Liver (tissue), 8 donors: ENCODE measurements at regions not wholly inside any gene's neighbourhood (a gene's known extent, or its start where the extent isn't known, plus 50 kb on each side); places are given as distances from the start of the nearest gene placed in this dataset.

Experiments used
- DNase-seq: peaks from one replicate; pipeline ENCODE4 v3.0.0-alpha.2; 2017; ENCODE audit warnings: low spot score
- H3K27ac ChIP-seq, 2 donors: one replicate each; pipeline ENCODE4 v1.7.0; 2013; ENCODE audit warnings: inconsistent platforms in 2 of 2, low read length in 2 of 2, control low read depth in 1 of 2, low read depth in 1 of 2, mild to moderate bottlenecking in 1 of 2
- H3K27me3 ChIP-seq, 4 donors: one replicate each; pipeline versions ENCODE4 v1.6.1 to v1.7.0; 2013; ENCODE audit warnings: low read length in 3 of 4, inconsistent platforms in 1 of 4, mild to moderate bottlenecking in 1 of 4, moderate library complexity in 1 of 4; ENCODE audit not compliant: control insufficient read depth in 4 of 4, insufficient read depth in 4 of 4
- H3K36me3 ChIP-seq, 4 donors: one replicate each; pipeline versions ENCODE4 v1.6.1 to v1.7.0; 2013; ENCODE audit warnings: low read length in 3 of 4, mild to moderate bottlenecking in 3 of 4, low read depth in 1 of 4, moderate library complexity in 1 of 4; ENCODE audit not compliant: control insufficient read depth in 4 of 4, insufficient read depth in 3 of 4
- H3K4me1 ChIP-seq, 4 donors: one replicate each; pipeline versions ENCODE4 v1.6.1 to v1.7.0; 2013; ENCODE audit warnings: low read length in 3 of 4, mild to moderate bottlenecking in 3 of 4, moderate library complexity in 1 of 4; ENCODE audit not compliant: control insufficient read depth in 4 of 4, insufficient read depth in 4 of 4
- H3K4me3 ChIP-seq, 3 donors: one replicate each; pipeline versions ENCODE4 v1.6.1 to v1.7.0; 2013; ENCODE audit warnings: low read length in 3 of 3, control low read depth in 1 of 3, low read depth in 1 of 3, mild to moderate bottlenecking in 1 of 3
- H3K9ac ChIP-seq, 2 donors: one replicate each; pipeline ENCODE4 v1.7.0; 2013; ENCODE audit warnings: low read length in 2 of 2, mild to moderate bottlenecking in 2 of 2, moderate library complexity in 2 of 2, control low read depth in 1 of 2, low read depth in 1 of 2
- H3K9me3 ChIP-seq, 4 donors: one replicate each; pipeline versions ENCODE4 v1.6.1 to v1.7.0; 2013; ENCODE audit warnings: low read length in 3 of 4; ENCODE audit not compliant: control insufficient read depth in 4 of 4
- EGR1 ChIP-seq, 2 donors: IDR thresholded peaks; 2 replicates each; pipeline ENCODE4 v1.6.1; 2016 to 2018; ENCODE audit warnings: antibody characterized with exemption in 2 of 2, low read depth in 2 of 2
- FOXA1 ChIP-seq: IDR thresholded peaks from 2 replicates; pipeline ENCODE4 v1.6.1; 2016; ENCODE audit warnings: antibody characterized with exemption
- GABPA ChIP-seq, 2 donors: IDR thresholded peaks in 1 of 2; conservative IDR thresholded peaks in 1 of 2; 2 replicates each; pipeline ENCODE4 v1.6.1; 2016; ENCODE audit warnings: antibody characterized with exemption in 2 of 2, mild to moderate bottlenecking in 1 of 2, moderate library complexity in 1 of 2
- HNF4A ChIP-seq, 2 donors: conservative IDR thresholded peaks; 2 replicates each; pipeline ENCODE4 v1.6.1; 2016; ENCODE audit warnings: antibody characterized with exemption in 2 of 2, mild to moderate bottlenecking in 2 of 2
- HNF4G ChIP-seq: IDR thresholded peaks from 2 replicates; pipeline ENCODE4 v1.6.1; 2016; ENCODE audit warnings: antibody characterized with exemption
- JUND ChIP-seq, 2 donors: IDR thresholded peaks; 2 replicates each; pipeline ENCODE4 v1.6.1; 2016; ENCODE audit warnings: antibody characterized with exemption in 2 of 2
- NR2F2 ChIP-seq: IDR thresholded peaks from 2 replicates; pipeline ENCODE4 v1.6.1; 2016; ENCODE audit warnings: antibody characterized with exemption
- RAD21 ChIP-seq, 2 donors: IDR thresholded peaks; 2 replicates each; pipeline ENCODE4 v1.6.1; 2016; ENCODE audit warnings: antibody characterized with exemption in 2 of 2, mild to moderate bottlenecking in 2 of 2
- RXRA ChIP-seq, 2 donors: IDR thresholded peaks; 2 replicates each; pipeline ENCODE4 v1.6.1; 2017 to 2018; ENCODE audit warnings: antibody characterized with exemption in 2 of 2, mild to moderate bottlenecking in 1 of 2
- SP1 ChIP-seq: IDR thresholded peaks from 2 replicates; pipeline ENCODE4 v1.6.1; 2018; ENCODE audit warnings: antibody characterized with exemption, mild to moderate bottlenecking
- TAF1 ChIP-seq: conservative IDR thresholded peaks from 2 replicates; pipeline ENCODE4 v1.6.1; 2016; ENCODE audit warnings: antibody characterized with exemption, mild to moderate bottlenecking
- YY1 ChIP-seq: IDR thresholded peaks from 2 replicates; pipeline ENCODE4 v1.6.1; 2016; ENCODE audit warnings: antibody characterized with exemption, mild to moderate bottlenecking
- WGBS: extraction: QIAGEN DNeasy Blood & Tissue Kit; methylation state at CpG from one replicate; pipeline ENCODE4 v1.1.7; 2013; 5-methylcytosine and 5-hydroxymethylcytosine counted together
- TF ChIP-seq, protein P1 (sequence below): IDR thresholded peaks from 2 replicates; pipeline ENCODE4 v1.6.1; 2016; ENCODE audit warnings: antibody characterized with exemption, mild to moderate bottlenecking
- TF ChIP-seq, protein P2 (sequence below): IDR thresholded peaks from 2 replicates; pipeline ENCODE4 v1.6.1; 2016; ENCODE audit warnings: antibody characterized with exemption
- TF ChIP-seq, protein P3 (sequence below): IDR thresholded peaks from 2 replicates; pipeline ENCODE4 v1.6.1; 2016; ENCODE audit warnings: antibody characterized with exemption
- TF ChIP-seq, protein P4 (sequence below): fragments of 150-350 bp; IDR thresholded peaks from 2 replicates; pipeline ENCODE4 v1.5.1; 2017; ENCODE audit warnings: improper control_type of control experiment, low read depth, low read length; ENCODE audit not compliant: missing input control
- TF ChIP-seq, protein P5 (sequence below): IDR thresholded peaks from 2 replicates; pipeline ENCODE4 v1.6.1; 2016; ENCODE audit warnings: antibody characterized with exemption
- donor health status: healthy.
- donor health status: healthy.
- donor health status: healthy.
- donor health status: healthy.
- donor health status: healthy.

DNA sequence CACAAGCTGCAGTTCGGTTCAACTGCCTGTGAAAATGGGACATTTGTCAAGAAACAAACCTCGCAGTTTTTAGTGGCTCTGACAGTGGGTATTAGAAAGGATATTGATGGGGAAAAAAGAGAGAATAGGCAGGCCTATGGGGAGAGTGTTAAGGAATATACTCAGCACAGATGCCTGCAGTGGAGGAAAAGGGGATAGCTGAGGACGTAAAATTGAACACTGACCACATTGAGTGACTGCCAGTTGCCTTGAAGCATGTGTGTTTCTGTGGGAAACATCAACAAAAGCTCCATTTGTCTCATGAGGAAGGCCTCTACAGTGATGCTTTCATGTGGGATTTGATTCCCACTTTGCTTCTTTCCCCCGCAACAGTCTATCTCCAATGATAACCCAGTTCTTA, 1042.1 kb downstream of the TUSC7 start (continued):
- TF ChIP-seq, protein P1, sequence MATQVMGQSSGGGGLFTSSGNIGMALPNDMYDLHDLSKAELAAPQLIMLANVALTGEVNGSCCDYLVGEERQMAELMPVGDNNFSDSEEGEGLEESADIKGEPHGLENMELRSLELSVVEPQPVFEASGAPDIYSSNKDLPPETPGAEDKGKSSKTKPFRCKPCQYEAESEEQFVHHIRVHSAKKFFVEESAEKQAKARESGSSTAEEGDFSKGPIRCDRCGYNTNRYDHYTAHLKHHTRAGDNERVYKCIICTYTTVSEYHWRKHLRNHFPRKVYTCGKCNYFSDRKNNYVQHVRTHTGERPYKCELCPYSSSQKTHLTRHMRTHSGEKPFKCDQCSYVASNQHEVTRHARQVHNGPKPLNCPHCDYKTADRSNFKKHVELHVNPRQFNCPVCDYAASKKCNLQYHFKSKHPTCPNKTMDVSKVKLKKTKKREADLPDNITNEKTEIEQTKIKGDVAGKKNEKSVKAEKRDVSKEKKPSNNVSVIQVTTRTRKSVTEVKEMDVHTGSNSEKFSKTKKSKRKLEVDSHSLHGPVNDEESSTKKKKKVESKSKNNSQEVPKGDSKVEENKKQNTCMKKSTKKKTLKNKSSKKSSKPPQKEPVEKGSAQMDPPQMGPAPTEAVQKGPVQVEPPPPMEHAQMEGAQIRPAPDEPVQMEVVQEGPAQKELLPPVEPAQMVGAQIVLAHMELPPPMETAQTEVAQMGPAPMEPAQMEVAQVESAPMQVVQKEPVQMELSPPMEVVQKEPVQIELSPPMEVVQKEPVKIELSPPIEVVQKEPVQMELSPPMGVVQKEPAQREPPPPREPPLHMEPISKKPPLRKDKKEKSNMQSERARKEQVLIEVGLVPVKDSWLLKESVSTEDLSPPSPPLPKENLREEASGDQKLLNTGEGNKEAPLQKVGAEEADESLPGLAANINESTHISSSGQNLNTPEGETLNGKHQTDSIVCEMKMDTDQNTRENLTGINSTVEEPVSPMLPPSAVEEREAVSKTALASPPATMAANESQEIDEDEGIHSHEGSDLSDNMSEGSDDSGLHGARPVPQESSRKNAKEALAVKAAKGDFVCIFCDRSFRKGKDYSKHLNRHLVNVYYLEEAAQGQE = no peak
- TF ChIP-seq NR2F2 (no peak), JUND (IDR thresholded peaks at IDR 0.05) (no peak)

DNA sequence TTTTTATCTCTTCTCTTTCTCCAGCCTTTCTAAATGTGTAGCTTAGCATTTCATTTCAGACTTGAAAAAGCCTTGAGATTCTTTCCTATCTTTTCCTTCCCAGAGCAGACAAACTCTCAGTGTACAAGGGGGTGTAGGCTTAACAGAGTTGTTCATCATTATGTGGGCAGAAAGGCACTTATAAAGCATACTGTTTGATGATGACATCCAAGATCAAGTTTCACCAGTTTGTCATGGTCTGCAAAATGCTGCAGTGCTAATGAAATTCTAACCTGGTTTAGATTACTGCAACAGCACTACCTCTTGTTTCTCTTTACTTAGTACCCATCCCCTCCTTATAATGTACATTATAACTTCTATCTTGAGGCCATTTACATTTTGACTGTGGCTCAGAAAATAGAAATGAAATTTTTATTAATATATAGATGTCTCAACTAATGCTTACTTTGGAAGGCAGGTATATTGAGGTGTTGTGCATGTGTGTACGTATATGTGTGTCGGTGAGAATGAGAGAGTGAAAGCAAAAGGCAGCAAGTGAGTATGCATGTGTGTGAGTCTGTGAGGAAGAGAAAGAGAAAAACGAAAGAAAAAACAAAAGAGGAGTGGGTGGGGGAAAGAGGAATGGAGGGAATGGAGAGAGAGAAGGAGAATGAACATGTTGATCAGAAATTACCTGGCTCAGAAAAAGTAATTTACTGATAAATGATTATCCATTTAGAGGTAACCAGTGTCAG, 1043.6 kb downstream of the TUSC7 start:
- Histone ChIP-seq H3K9ac (no peak overlapping the region), H3K36me3 (no peaks in the 10 kb centered on the region), H3K4me3 (no peak overlapping the region), H3K27ac (no peak overlapping the region), H3K4me1 (peaks cover 0 to 4% (median under 1%) of the 10 kb centered on the region in 4 donors), H3K27me3 (no peaks in the 10 kb centered on the region), H3K9me3 (no peaks in the 10 kb centered on the region)
- TF ChIP-seq, protein P2, sequence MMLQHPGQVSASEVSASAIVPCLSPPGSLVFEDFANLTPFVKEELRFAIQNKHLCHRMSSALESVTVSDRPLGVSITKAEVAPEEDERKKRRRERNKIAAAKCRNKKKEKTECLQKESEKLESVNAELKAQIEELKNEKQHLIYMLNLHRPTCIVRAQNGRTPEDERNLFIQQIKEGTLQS = no peak
- TF ChIP-seq HNF4A (conservative IDR thresholded peaks at IDR 0.05) (no peak), FOXA1 (no peak), RXRA (IDR thresholded peaks at IDR 0.05) (no peak), GABPA (IDR thresholded peaks at IDR 0.05 in 1 of 2, conservative IDR thresholded peaks at IDR 0.05 in 1 of 2) (no peak), EGR1 (IDR thresholded peaks at IDR 0.05; ENCODE audit: low read depth in 2 of 2) (no peak), NR2F2 (no peak), RAD21 (IDR thresholded peaks at IDR 0.05) (no peak), TAF1 (no peak), JUND (IDR thresholded peaks at IDR 0.05) (no peak), SP1 (no peak), YY1 (no peak), HNF4G (no peak)
- TF ChIP-seq, protein P3, sequence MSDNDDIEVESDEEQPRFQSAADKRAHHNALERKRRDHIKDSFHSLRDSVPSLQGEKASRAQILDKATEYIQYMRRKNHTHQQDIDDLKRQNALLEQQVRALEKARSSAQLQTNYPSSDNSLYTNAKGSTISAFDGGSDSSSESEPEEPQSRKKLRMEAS = no peak
- TF ChIP-seq, protein P1 = no peak
- TF ChIP-seq, protein P4, sequence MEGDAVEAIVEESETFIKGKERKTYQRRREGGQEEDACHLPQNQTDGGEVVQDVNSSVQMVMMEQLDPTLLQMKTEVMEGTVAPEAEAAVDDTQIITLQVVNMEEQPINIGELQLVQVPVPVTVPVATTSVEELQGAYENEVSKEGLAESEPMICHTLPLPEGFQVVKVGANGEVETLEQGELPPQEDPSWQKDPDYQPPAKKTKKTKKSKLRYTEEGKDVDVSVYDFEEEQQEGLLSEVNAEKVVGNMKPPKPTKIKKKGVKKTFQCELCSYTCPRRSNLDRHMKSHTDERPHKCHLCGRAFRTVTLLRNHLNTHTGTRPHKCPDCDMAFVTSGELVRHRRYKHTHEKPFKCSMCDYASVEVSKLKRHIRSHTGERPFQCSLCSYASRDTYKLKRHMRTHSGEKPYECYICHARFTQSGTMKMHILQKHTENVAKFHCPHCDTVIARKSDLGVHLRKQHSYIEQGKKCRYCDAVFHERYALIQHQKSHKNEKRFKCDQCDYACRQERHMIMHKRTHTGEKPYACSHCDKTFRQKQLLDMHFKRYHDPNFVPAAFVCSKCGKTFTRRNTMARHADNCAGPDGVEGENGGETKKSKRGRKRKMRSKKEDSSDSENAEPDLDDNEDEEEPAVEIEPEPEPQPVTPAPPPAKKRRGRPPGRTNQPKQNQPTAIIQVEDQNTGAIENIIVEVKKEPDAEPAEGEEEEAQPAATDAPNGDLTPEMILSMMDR = no peak
- TF ChIP-seq, protein P5, sequence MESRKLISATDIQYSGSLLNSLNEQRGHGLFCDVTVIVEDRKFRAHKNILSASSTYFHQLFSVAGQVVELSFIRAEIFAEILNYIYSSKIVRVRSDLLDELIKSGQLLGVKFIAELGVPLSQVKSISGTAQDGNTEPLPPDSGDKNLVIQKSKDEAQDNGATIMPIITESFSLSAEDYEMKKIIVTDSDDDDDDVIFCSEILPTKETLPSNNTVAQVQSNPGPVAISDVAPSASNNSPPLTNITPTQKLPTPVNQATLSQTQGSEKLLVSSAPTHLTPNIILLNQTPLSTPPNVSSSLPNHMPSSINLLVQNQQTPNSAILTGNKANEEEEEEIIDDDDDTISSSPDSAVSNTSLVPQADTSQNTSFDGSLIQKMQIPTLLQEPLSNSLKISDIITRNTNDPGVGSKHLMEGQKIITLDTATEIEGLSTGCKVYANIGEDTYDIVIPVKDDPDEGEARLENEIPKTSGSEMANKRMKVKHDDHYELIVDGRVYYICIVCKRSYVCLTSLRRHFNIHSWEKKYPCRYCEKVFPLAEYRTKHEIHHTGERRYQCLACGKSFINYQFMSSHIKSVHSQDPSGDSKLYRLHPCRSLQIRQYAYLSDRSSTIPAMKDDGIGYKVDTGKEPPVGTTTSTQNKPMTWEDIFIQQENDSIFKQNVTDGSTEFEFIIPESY = no peak
- 91% methylated on average over 3 of the region's 3 CpGs for WGBS
- no peak for DNase-seq
